ENCODE measurements at regions not wholly inside any gene's neighbourhood (a gene's known extent, or its start where the extent isn't known, plus 50 kb on each side); places are given as distances from the start of the nearest gene placed in this dataset.

DNA sequence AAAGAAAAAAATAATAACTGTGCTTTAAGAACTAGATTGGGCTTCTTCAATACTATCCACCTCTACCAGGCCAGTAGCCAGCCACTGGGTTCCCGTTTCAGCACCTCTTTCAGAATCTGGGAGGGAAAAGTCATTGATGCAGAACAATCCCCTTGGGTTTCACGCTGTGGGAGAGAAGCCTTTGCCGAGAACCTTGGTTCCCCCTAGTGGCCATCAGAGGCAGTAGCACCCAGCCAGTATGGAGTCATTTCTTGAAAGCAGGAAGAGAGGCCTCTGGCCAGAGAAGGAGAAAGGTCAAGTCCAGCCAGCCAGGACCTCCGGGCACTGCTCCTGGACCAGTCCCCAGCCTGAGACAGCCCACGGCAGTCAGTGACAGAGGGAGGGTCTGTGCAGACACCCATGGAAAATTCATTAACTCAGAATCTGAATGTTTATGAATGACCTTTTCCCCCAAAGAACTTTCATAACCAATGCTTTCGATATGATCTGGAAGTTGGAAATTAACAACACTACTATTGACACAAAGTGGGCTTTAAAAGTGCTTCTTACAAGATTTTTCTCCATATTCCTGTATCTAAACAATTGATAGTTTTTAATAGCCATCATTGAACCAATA, 51.2 kb upstream of the CDH5 start:
- peak; percentile 20 for DNase-seq

DNA sequence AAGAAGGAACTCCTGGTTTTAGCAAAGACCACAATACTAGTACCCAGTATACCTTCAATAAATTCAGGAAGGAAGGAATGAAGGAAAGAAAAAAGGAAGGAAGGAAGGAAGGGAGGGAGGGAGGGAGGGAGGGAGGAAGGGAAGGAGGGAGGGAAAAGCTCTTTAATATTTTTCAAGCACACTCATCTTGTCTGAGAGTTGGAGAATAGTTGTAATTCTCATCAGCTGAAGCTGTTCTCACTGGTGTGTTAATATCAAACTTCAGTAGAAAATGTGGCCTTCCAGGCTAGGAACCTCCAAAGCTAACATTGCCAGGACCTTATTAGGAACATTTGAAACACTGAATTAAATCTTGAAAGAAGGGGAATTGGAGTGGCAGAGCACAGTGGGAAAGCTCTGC, 55.2 kb upstream of the CDH5 start:
- DNase-seq, result no peak

DNA sequence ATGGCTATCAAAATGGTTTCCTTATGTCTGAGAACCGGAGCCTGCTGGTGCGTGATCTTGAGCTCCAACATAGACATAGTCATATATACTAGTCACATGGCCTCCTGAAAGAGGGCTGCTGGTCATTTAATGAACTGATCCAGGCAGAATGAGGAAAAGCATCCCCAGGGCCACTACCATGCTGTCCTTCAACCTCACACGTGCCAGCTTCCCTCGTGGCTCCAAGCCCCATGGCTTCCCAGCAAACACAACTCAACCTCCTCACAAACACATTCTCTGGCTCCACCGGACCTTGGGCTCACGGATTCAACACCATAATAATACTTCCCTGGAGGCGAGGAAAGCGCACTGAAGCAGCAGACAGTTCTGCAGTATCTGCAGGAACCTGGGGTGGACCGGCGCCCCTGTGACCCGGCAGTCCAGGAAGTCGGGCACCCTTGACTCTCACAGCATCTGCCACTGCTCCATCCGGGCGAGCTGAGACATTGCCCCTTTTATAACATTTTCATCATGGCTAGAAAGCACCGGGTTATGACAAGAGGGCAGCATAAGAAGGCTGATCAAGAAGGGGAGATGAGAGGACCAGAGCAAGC, 57.2 kb upstream of the CDH5 start:
- no peak for DNase-seq

DNA sequence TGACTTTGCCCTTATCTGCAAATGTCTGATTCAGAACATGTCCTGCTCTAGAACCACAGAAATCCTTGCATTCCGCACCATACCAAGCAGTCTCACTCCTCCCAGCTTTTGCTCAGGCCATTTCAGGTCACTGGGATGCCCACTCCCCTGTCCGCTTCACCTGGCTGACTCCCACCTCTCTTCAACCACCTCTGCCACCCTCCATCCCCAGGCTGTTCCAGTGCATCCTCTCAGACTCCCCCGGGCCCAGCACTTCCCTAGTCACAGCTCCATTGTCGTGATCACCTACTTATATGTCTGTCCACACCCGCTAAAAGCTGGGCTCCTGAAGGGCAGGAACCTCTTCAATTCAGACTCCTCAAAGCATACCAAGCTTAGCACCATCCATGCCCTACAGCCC, 58.4 kb upstream of the CDH5 start:
- no peak for DNase-seq

DNA sequence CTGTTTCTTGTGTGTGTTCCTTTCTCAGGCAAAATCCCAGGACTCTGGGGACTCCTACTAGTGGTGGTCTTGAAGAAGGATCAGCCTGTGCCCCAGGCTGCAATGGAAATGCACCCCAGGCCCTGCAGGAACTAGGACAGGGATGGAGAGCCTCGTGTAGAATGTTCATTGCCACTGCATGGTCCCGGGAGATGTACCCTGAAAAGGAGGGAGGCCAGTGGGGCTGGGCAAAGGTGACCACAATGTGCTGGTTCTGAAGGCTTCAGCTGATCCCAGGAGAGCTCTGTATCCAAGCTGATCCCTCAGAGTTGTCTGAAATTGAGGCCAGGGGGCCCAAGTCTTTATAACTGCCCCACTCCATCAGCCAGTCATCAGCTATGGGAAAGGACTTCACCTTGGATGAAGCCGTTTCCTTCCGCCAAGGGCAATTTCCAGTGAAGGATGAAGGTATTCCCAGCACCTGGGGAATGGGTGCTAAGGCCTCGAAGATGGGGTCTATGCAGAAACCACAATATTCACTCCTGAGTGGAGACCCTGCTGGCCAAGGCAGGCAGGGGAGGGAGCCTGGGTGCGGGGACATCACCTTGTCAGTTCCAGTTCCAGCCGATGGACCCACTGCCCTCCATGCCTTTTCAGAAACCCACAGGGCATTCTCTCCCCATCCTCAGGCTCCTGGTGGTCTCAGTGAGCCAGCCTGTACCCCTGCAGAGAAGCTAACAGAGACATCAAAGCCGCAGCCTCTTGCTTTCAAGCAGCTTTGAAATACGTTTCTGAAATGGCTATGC, 59.9 kb upstream of the CDH5 start:
- no peak for DNase-seq

DNA sequence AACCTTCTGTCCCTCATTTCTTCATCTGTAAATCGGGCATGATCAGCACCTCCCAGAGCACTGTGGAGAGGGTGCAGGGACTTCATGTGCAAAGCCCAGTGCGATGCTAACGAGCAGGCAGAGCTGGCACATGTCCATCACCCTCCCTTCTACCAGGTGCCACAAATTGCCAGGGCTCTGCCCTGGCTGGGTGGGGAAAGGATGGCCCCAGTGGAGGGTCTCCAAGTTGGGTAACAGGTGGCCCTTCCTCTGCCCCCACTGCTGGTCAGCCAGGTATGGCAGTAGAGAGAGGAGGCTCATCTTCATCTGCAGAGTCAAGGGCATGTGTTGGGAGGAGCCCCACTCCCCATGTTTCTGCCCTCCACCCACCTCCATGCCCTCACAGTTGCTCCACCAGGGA, 61.5 kb upstream of the CDH5 start:
- DNase-seq, result no peak

DNA sequence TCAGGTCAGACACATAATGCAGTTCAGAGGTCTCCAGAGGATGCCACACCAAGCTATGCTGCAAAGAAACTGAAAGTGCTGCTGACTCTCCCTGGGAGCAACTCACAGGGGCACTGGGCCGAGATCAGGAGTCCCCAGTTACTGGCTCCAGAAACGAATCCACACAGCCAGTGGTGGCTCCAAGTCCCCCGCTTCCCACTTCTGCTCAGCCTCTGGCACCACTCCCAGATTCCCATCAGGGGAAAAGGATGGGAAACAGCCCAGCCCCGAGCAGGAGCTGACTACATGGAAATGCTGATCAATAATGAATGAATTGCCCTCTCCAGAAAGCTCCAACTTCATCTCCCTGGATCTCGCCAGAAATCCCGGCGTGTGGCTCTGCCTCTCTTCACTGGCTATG, 62.3 kb upstream of the CDH5 start:
- peak; percentile 6 for DNase-seq

DNA sequence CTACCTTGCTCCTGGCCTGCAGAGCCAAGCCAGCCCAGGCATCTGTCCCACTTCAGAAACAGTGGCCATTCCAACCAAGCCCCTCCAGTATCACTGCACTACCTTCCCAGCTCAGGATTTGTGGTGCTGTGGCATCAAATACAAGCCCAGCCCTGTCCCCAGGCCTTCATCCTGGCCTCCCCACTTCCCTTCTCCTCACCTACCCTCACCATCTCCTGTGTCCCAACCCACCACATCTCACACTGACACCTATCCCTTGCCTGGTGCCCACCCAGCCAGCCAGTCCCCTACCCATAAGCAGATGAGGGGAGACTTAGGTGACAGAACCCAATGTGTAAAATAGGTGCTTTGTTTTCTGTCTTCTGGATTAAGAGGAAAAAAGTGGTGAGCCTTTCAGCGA, 66.0 kb upstream of the CDH5 start:
- no peak for DNase-seq

DNA sequence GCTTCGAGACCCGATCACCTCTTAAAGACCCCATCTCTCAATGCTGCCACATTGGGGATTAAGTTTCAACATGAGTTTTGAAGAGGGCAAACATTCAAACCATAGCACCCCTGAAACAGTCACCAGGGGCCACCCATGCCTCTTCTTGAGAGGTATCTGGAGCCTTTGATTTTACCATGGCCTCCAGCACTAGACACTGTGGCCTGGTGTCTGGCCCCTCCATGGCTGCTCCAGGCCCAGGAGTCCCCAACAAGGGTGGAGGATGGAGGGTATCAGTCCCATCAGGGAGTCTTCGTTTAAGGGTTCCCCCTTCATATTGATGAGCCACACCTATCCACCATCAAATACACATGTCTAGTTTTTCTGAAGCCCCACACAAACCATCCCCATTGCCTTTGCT, 66.5 kb upstream of the CDH5 start:
- no peak for DNase-seq

DNA sequence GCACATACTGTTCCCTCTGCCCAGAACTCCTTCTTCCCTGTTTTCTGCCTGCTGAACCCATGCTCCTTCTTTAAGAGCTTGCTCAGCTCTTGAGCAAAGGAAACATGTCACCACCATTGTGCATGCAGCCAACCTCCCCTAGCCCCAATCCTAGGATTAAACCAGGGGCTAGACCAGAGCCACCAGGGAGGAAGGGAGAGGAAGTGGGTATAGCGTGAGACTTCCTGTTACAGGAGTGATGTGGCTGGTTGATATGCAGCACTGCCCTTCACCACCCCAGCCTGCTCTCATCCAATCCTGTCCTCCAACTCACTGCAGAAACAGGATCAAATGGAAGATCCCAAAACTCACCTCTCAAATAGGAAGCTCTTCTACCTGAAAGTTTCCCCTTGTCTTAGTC, 67.1 kb upstream of the CDH5 start:
- no peak for DNase-seq

DNA sequence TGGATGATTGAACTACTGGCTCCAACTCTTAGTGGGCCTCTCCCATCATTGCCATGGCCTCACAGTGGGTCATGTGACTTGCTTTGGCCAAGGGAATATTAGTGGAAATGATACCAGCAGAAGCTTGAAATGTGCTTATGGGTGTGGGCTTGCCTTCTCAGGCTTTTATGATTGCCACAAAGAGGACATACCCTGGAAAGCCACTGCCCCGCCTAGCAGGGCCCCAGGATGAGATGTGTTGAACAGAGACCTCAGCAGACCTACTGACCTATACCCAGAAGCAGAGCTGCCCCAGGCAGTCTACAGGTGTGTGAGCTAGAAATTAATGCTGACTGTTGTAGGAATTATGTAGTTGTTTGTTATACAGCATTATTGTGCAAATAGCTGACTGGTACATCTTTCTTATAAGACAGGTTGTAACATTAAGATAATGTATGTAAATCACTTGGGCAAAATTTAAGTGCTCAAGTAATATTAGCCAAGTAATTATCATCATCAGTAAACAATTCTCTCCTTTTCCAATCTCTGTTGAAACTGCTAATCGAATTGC, 67.8 kb upstream of the CDH5 start:
- no peak for DNase-seq

DNA sequence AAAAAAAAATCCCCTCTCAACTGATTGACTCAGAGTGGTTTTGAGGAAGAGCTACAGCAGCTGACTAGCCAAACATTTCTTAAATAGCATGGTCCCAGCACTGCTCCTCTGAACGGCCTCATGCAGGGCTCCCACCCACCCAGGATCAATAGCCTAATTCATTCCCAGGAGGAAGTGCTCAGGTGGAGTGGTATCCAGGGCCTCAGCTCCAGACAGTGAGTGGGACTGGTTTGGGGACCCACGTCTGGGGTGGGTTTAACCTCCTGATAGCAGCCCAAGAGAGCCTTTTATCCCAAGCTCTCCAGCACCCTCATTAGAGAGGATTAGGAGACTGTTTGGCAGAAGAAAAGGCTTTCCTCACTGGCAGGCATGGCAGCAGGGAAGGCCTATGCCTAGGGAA, 68.5 kb upstream of the CDH5 start:
- DNase-seq, result no peak

DNA sequence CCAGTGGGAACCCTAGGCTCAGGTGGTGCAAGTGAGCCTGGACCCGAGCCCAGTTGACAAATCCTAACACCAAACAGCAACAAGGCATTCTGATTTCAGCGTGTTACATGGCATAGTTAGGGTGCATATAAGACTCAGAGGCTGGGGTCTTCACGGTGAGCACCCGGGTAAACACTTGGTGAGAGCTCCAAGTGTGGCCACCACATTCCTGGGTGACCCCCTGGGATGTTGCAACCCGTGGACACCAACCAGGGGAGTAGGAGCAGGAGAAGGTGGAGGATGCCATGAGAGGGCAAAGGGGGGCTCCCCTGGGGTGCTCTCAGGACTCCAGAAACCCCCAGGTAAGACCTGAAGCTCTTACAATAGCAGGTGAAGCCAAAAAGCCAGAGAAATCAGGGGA, 69.9 kb upstream of the CDH5 start:
- no peak for DNase-seq

DNA sequence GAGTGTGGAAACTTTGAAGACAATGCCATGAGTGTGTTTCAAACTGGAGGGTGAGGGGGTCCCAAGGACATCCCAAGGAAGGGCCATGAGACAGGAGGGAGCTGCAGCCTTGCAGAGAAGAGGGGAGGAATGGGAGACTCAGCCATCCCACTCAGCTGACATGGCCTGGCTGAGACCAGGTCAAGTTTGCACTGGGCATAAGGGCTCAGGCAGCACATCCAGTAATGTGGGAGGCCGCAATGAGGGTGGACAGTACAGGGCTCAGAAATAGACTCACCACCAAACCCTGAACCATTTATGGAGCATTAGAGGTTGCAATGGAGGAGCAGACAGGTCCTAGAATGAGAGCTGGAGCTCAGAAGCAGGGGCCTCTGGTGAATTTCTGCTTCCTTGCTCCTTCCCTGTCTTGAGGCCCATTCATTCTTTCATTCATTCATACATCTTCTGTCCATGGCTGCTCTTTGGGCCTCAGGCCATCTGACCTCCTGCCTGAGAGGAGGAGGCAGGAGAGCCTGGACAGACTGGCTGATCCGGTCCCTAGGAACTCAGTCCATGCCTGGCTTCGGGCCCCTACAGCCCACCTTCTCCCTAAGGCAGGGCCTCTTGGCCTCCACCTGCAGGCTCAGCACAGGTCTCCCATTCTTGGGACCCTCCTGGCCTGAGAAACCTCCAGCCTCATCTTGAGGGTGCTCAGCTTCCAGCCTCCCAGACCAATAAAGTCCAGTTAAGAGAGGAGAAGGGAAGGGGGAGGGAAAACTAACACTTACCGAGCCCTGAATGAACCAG, 70.5 kb upstream of the CDH5 start:
- DNase-seq, result no peak

DNA sequence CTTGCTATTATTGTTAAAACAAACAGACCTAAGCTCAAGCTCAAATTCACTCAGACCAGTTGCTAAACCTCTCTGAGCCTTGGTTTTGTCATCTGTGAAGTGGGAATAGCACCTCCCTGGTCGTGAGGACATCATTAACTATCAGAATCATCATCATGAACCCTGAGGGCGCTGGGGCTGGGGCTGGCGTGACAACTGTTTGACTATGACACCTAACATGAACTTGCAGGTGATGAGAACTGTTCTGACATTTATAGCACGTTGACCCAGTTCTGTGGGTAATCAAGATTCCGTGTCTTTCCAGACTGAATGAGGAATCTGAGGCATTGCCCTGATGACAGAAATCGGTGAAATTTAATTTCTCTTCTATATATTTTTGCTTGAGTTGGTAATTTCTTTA, 71.3 kb upstream of the CDH5 start:
- no peak for DNase-seq

DNA sequence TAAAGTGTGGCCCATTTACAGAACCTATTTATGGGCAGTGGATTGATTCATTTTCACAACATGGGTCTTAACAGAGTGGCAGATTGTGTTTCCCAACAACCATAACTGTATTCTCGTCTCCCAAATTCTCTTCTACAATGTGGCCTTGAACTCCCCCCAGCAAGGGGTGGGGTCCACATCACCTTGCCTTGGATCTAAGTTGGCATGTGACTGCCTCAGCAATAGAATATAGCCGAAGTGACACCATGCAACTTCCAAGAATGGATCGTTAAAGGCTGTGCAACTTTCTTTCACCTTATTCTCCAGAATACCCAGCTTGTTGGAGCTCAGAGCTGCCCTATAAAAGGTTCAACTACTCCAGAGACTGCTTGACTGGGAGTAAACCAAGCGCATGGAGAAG, 72.0 kb upstream of the CDH5 start:
- DNase-seq, result no peak

DNA sequence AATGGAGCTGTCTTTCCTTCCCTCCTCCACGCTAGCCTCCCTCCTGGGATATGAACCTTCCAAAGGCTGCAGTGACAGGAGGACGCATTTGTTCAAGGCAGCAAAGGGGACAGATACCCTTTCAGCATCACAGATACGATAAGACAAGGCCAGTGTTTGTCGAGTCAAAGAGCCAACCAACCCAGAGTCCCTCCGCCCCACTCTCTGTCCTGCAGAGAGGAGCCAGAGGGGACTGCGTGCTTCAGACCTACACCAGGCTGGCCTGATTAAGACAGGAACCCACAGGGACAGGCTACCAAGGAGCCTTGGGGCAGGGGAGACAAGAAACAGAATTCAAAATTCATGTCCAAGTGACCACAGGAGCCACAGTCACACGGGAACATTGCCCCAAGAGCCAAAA, 72.6 kb upstream of the CDH5 start:
- no peak for DNase-seq

DNA sequence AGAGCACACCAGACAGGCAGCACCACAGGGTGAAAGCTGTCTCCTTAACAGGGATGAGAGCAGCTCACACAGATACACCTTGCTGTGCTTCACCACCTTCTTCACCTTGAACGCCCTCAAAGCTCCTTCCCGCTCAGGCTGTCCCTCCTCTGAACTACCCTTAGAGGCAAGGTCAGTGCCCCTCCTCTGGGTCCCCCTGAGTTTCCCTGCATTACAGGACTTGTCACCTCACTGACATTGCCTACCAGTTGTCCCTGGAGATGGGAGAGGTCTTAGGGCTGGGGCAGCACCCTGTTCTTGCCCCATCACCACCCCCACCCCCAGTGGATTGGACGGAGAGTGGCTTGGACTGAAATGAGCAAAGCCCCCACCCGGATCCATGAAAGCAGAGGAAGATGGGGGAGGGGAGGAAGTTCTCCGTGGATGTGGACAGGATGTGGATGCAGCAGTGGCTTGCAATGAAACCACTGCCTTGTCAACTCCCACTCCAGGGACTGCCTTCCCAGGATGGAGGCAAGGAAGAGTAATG, 73.2 kb upstream of the CDH5 start:
- no peak for DNase-seq

DNA sequence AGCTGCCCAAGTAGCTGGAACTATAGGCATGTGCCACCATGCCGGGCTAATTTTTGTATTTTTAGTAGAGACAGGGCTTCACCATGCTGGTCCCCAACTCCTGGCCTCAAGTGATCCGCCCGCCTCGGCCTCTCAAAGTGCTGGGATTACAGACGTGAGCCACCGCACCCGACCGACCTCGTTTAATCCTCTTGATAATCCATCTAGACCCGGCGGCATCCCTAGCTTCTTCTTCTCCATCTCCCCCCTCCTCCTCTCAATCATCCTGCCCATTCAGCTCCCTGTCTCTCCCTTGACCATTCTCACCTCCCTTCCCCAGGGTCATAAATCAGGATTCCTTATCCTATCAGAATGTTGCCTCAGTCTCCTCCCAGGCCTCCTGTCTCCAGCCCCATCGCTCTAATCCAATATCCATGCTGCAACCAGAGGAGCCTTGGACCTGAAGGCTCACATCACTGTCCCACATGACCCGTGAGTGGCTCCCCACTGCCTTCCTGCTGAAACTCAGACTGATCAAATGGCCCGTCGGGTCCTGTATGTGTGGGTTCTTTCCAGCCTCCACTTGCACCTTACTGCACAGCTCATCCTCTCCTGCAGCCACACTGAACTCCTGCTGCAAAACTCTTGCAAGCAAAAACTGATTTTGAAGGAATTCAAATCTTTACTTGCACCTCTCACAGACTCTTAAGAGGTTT, 74.1 kb upstream of the CDH5 start:
- no peak for DNase-seq

DNA sequence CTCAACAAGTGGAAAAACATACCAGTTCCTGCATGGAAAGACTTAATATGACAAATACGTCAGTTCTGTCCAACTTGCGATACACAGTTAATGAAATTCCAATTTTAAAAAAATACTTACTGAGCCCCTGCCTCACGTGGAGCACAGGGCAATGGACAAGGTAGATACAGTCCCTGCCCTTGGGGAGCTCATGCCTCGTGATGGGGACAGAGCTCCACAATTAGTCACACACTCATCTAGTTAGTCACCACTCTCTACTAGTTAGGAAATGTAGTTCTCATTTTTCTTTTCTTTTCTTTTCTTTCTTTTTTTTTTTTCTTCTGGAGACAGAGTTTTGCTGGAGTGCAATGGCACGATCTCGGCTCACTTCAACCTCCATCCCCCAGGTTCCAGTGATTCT, 74.7 kb upstream of the CDH5 start:
- no peak for DNase-seq

DNA sequence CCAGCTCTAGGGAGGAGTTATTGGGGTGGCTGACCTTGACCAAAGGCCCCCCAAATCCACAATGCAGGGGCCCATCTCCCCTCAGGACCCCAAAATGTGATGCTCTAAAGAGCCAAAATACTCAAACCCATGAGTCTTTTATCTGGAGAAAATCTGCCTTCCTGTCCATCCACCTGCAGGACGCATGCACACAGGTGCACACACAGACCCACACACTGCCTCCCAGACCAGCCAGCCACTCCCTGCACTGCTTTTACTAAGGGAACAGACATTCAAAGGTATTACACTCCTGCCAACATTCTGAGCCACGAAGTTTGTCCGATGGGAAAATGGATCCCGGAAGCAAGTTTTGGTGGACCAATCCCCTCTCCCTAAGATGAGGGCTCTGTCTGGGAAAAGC, 76.1 kb upstream of the CDH5 start:
- DNase-seq, result no peak

DNA sequence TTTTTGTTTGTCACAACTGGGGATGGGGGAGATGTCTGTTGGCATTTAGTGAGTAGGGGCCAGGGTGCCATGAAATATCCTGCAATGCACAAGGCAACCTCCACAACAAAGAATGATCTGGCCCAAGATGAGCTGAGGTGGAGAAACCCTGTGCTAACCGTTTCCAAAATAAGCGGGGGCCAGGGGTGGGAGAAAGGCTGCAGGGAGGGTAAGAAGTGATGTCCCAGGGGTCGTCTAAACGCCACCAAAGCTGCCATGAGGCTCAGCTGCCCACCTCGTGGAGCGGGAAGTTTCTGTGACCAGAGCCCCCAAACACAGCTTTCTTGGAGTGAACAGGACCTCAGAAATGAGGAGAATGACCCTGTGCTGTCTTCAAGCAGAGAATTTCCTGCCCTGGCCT, 76.5 kb upstream of the CDH5 start:
- no peak for DNase-seq
